HTR-8/SVneo (cell line): ENCODE measurements at regions not wholly inside any gene's neighbourhood (a gene's known extent, or its start where the extent isn't known, plus 50 kb on each side); places are given as distances from the start of the nearest gene placed in this dataset.

ENCODE experiments used
- DNase-seq: peaks from one replicate; pipeline ENCODE4 v3.0.0; 2011; ENCODE audit warnings: low spot score, mixed read lengths; ENCODE audit not compliant: insufficient read length
- FAIRE-seq: peaks from 2 replicates; lab custom pipeline; 2011; peaks lifted over from hg19 to GRCh38; lab: Jason Lieb, UNC

- DNase-seq (no peak), FAIRE-seq (no peak)
Measured at GRCh38 chr10:116792817-116793216, 50.5 kb upstream of the HSPA12A start.

GRCh38 chr10:116796469-116796868, 52.8 kb upstream of the ENO4 start:
- FAIRE-seq (no peak), DNase-seq (no peak)

- FAIRE-seq = no peak
Measured at GRCh38 chr10:116796910-116797513, 52.3 kb upstream of the ENO4 start.

DNA sequence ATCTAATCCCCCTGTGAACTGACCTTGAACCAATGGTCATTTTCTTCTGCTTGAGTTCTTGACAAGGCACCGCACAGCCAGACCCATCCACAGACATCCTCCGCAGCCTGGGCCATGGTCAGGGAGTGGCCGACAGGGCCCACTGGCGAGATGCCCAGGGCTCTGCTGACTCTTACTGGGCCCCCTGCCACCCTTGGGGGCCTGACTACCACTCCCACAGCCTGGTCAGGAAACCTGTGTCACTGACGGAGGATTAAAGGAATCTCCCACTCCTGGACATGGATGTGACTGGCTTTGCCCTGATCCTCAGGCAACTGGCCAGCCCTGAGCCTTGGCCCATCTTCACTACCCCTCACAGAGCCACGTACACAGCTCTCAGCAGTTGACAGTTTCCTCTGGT, 50.4 kb upstream of the ENO4 start:
- FAIRE-seq = no peak
- no peak for DNase-seq

More at GRCh38 chr10:116796910-116797513, 52.3 kb upstream of the ENO4 start:
- peak; percentile 66 for DNase-seq
